Activated CD8-positive, alpha-beta memory T cell treated with anti-CD3 and anti-CD28 coated beads, Interleukin-2, amount 50 U/mL, for 4 hours (primary cell): ENCODE measurements at regions not wholly inside any gene's neighbourhood (a gene's known extent, or its start where the extent isn't known, plus 50 kb on each side); places are given as distances from the start of the nearest gene placed in this dataset.
"Not testable (repeated sequence)": the region's sequence is repeated elsewhere in the genome, so short reads cannot be mapped to it uniquely, and the experiment has no call there.

Experiments used
- DNase-seq: peaks from one replicate; pipeline ENCODE4 v3.0.0-alpha.2; 2020

- no peak for DNase-seq
Observed at GRCh38 chr7:145434811-145435210, 599.0 kb upstream of the TPK1 start.

- DNase-seq: no peak
Observed at GRCh38 chr7:145431834-145432233, 596.0 kb upstream of the TPK1 start.

- DNase-seq: not testable (repeated sequence)
Observed at GRCh38 chr7:145418481-145418880, 582.6 kb upstream of the TPK1 start.

GRCh38 chr7:145411066-145411465, 575.2 kb upstream of the TPK1 start:
- no peak for DNase-seq

- DNase-seq: no peak
Observed at GRCh38 chr7:145398758-145399157, 562.9 kb upstream of the TPK1 start.

GRCh38 chr7:145394126-145394525, 558.3 kb upstream of the TPK1 start:
- DNase-seq: no peak

GRCh38 chr7:145382762-145383161, 546.9 kb upstream of the TPK1 start:
- no peak for DNase-seq

GRCh38 chr7:145378197-145378596, 542.3 kb upstream of the TPK1 start:
- no peak for DNase-seq

GRCh38 chr7:145360511-145361100, 524.8 kb upstream of the TPK1 start:
- no peak for DNase-seq

- no peak for DNase-seq
Observed at GRCh38 chr7:145350334-145350733, 514.5 kb upstream of the TPK1 start.

- DNase-seq: not testable (repeated sequence)
Observed at GRCh38 chr7:145349452-145349851, 513.6 kb upstream of the TPK1 start.

GRCh38 chr7:145347271-145347670, 511.4 kb upstream of the TPK1 start:
- no peak for DNase-seq

- DNase-seq: no peak
Observed at GRCh38 chr7:145339319-145339718, 503.5 kb upstream of the TPK1 start.

- DNase-seq: no peak
Observed at GRCh38 chr7:145331522-145331921, 495.7 kb upstream of the TPK1 start.

GRCh38 chr7:145331076-145331475, 495.2 kb upstream of the TPK1 start:
- DNase-seq: no peak

- DNase-seq: no peak
Observed at GRCh38 chr7:145327646-145328045, 491.8 kb upstream of the TPK1 start.

- DNase-seq: no peak
Observed at GRCh38 chr7:145324081-145324480, 488.2 kb upstream of the TPK1 start.

- no peak for DNase-seq
Observed at GRCh38 chr7:145313551-145313950, 477.7 kb upstream of the TPK1 start.

GRCh38 chr7:145293754-145294153, 457.9 kb upstream of the TPK1 start:
- DNase-seq: no peak

GRCh38 chr7:145293228-145293701, 457.4 kb upstream of the TPK1 start:
- no peak for DNase-seq

- DNase-seq: no peak
Observed at GRCh38 chr7:145289384-145289783, 453.5 kb upstream of the TPK1 start.

GRCh38 chr7:145276118-145276517, 440.3 kb upstream of the TPK1 start:
- no peak for DNase-seq

- DNase-seq: no peak
Observed at GRCh38 chr7:145269418-145270161, 433.7 kb upstream of the TPK1 start.

- no peak for DNase-seq
Observed at GRCh38 chr7:145265180-145265579, 429.3 kb upstream of the TPK1 start.

- DNase-seq: no peak
Observed at GRCh38 chr7:145263886-145264285, 428.0 kb upstream of the TPK1 start.
